ENCODE measurements at regions not wholly inside any gene's neighbourhood (a gene's known extent, or its start where the extent isn't known, plus 50 kb on each side); places are given as distances from the start of the nearest gene placed in this dataset.

GRCh38 chr2:206368484-206368883, 74.8 kb upstream of the ADAM23 start:
- intact Hi-C loops (cut with DNase I), result no loop called here
- Histone ChIP-seq H3K27me3 (ENCODE audit: control insufficient read depth, insufficient read depth) (no peaks in the 10 kb centered on the region), H3K9me3 (ENCODE audit: control insufficient read depth, low read length) (no peaks in the 10 kb centered on the region), H3K27ac (ENCODE audit: low read length) (no peak overlapping the region), H3K4me3 (ENCODE audit: low read length) (no peak overlapping the region), H3K4me1 (ENCODE audit: control insufficient read depth, insufficient read depth, low read length) (no peaks in the 10 kb centered on the region)
- ATAC-seq (peak; percentile 65 to 76), DNase-seq (no peak)

GRCh38 chr2:206368933-206369569, 74.3 kb upstream of the ADAM23 start:
- DNase-seq (no peak), ATAC-seq (peak in 1 of 2 donors; percentile 31)
- intact Hi-C loops (cut with DNase I), result no loop called here
- 48% methylated on average over 3 of the region's 3 CpGs for WGBS
- Histone ChIP-seq H3K4me3 (ENCODE audit: low read length) (no peak overlapping the region), H3K9me3 (ENCODE audit: control insufficient read depth, low read length) (no peaks in the 10 kb centered on the region), H3K27ac (ENCODE audit: low read length) (no peak overlapping the region), H3K4me1 (ENCODE audit: control insufficient read depth, insufficient read depth, low read length) (no peaks in the 10 kb centered on the region), H3K27me3 (ENCODE audit: control insufficient read depth, insufficient read depth) (no peaks in the 10 kb centered on the region)

GRCh38 chr2:206375956-206376355, 67.4 kb upstream of the ADAM23 start:
- Histone ChIP-seq H3K4me3 (ENCODE audit: low read length) (no peak overlapping the region), H3K9me3 (ENCODE audit: control insufficient read depth, low read length) (no peaks in the 10 kb centered on the region), H3K27me3 (ENCODE audit: control insufficient read depth, insufficient read depth) (no peaks in the 10 kb centered on the region), H3K4me1 (ENCODE audit: control insufficient read depth, insufficient read depth, low read length) (no peaks in the 10 kb centered on the region), H3K27ac (ENCODE audit: low read length) (no peak overlapping the region)
- DNase-seq, result no peak
- intact Hi-C loops (cut with DNase I), result no loop called here
- no peak for ATAC-seq

- no peaks in the 10 kb centered on the region for H3K9me3 ChIP-seq (ENCODE audit: control insufficient read depth, low read length)
- DNase-seq (no peak), ATAC-seq (no peak)
- intact Hi-C loops (cut with DNase I), result no loop called here
- no peak overlapping the region for H3K4me3 ChIP-seq (ENCODE audit: low read length)
- no peaks in the 10 kb centered on the region for H3K4me1 ChIP-seq (ENCODE audit: control insufficient read depth, insufficient read depth, low read length)
- 59% methylated on average over 4 of the region's 4 CpGs for WGBS
- H3K27ac ChIP-seq (ENCODE audit: low read length), result no peak overlapping the region
- no peaks in the 10 kb centered on the region for H3K27me3 ChIP-seq (ENCODE audit: control insufficient read depth, insufficient read depth)
Measured at GRCh38 chr2:206378835-206379234, 64.5 kb upstream of the ADAM23 start.

GRCh38 chr2:206379266-206379665, 64.1 kb upstream of the ADAM23 start:
- Histone ChIP-seq H3K4me3 (ENCODE audit: low read length) (no peak overlapping the region), H3K9me3 (ENCODE audit: control insufficient read depth, low read length) (no peaks in the 10 kb centered on the region), H3K4me1 (ENCODE audit: control insufficient read depth, insufficient read depth, low read length) (no peaks in the 10 kb centered on the region), H3K27ac (ENCODE audit: low read length) (no peak overlapping the region), H3K27me3 (ENCODE audit: control insufficient read depth, insufficient read depth) (no peaks in the 10 kb centered on the region)
- intact Hi-C loops (cut with DNase I), result no loop called here
- DNase-seq (no peak), ATAC-seq (no peak)
- 56% methylated on average over 1 of the region's 1 CpG for WGBS

- H3K4me3 ChIP-seq (ENCODE audit: low read length), result no peak overlapping the region
- 44% methylated on average over 3 of the region's 3 CpGs for WGBS
- intact Hi-C loops (cut with DNase I), result no loop called here
- no peaks in the 10 kb centered on the region for H3K4me1 ChIP-seq (ENCODE audit: control insufficient read depth, insufficient read depth, low read length)
- DNase-seq (no peak), ATAC-seq (no peak)
- H3K27me3 ChIP-seq (ENCODE audit: control insufficient read depth, insufficient read depth), result no peaks in the 10 kb centered on the region
- H3K27ac ChIP-seq (ENCODE audit: low read length), result no peak overlapping the region
- no peaks in the 10 kb centered on the region for H3K9me3 ChIP-seq (ENCODE audit: control insufficient read depth, low read length)
Measured at GRCh38 chr2:206379886-206380285, 63.4 kb upstream of the ADAM23 start.

GRCh38 chr2:206381881-206382280, 61.5 kb upstream of the ADAM23 start:
- no peak for ATAC-seq
- no peaks in the 10 kb centered on the region for H3K4me1 ChIP-seq (ENCODE audit: control insufficient read depth, insufficient read depth, low read length)
- no peak overlapping the region for H3K4me3 ChIP-seq (ENCODE audit: low read length)
- H3K9me3 ChIP-seq (ENCODE audit: control insufficient read depth, low read length), result no peaks in the 10 kb centered on the region
- intact Hi-C loops (cut with DNase I), result no loop called here
- no peak overlapping the region for H3K27ac ChIP-seq (ENCODE audit: low read length)
- WGBS, result 92% methylated on average over 2 of the region's 2 CpGs
- no peaks in the 10 kb centered on the region for H3K27me3 ChIP-seq (ENCODE audit: control insufficient read depth, insufficient read depth)
- DNase-seq, result no peak

GRCh38 chr2:206383669-206384068, 59.7 kb upstream of the ADAM23 start:
- H3K27ac ChIP-seq (ENCODE audit: low read length), result no peak overlapping the region
- intact Hi-C loops (cut with DNase I), result no loop called here

GRCh38 chr2:206387808-206388207, 55.5 kb upstream of the ADAM23 start:
- H3K4me3 ChIP-seq (ENCODE audit: low read length), result no peak overlapping the region
- 87% methylated on average over 3 of the region's 3 CpGs for WGBS
- H3K4me1 ChIP-seq (ENCODE audit: control insufficient read depth, insufficient read depth, low read length), result no peaks in the 10 kb centered on the region
- intact Hi-C loops (cut with DNase I), result no loop called here
- DNase-seq (no peak), ATAC-seq (no peak)
- H3K9me3 ChIP-seq (ENCODE audit: control insufficient read depth, low read length), result no peaks in the 10 kb centered on the region
- H3K27me3 ChIP-seq (ENCODE audit: control insufficient read depth, insufficient read depth), result no peaks in the 10 kb centered on the region
- H3K27ac ChIP-seq (ENCODE audit: low read length), result no peak overlapping the region

More at GRCh38 chr2:206383669-206384068, 59.7 kb upstream of the ADAM23 start:
- Histone ChIP-seq H3K4me3 (ENCODE audit: low read length) (no peak overlapping the region), H3K27me3 (ENCODE audit: control insufficient read depth, insufficient read depth) (no peaks in the 10 kb centered on the region), H3K4me1 (ENCODE audit: control insufficient read depth, insufficient read depth, low read length) (no peaks in the 10 kb centered on the region), H3K9me3 (ENCODE audit: control insufficient read depth, low read length) (no peaks in the 10 kb centered on the region)
- WGBS, result 74% methylated on average over 2 of the region's 2 CpGs
- no peak for ATAC-seq
- no peak for DNase-seq

GRCh38 chr2:206388698-206389097, 54.6 kb upstream of the ADAM23 start:
- no peak for ATAC-seq
- DNase-seq, result no peak
- Histone ChIP-seq H3K27me3 (ENCODE audit: control insufficient read depth, insufficient read depth) (no peaks in the 10 kb centered on the region), H3K4me1 (ENCODE audit: control insufficient read depth, insufficient read depth, low read length) (no peaks in the 10 kb centered on the region), H3K27ac (ENCODE audit: low read length) (no peak overlapping the region), H3K9me3 (ENCODE audit: control insufficient read depth, low read length) (no peaks in the 10 kb centered on the region), H3K4me3 (ENCODE audit: low read length) (no peak overlapping the region)
- intact Hi-C loops (cut with DNase I), result no loop called here

- WGBS, result 69% methylated on average over 2 of the region's 2 CpGs
- H3K4me1 ChIP-seq (ENCODE audit: control insufficient read depth, insufficient read depth, low read length), result no peaks in the 10 kb centered on the region
- no peak overlapping the region for H3K4me3 ChIP-seq (ENCODE audit: low read length)
- DNase-seq, result no peak
- intact Hi-C loops (cut with DNase I), result no loop called here
- no peak for ATAC-seq
- no peaks in the 10 kb centered on the region for H3K9me3 ChIP-seq (ENCODE audit: control insufficient read depth, low read length)
- no peaks in the 10 kb centered on the region for H3K27me3 ChIP-seq (ENCODE audit: control insufficient read depth, insufficient read depth)
- no peak overlapping the region for H3K27ac ChIP-seq (ENCODE audit: low read length)
Measured at GRCh38 chr2:206389164-206389563, 54.2 kb upstream of the ADAM23 start.

- Histone ChIP-seq H3K4me3 (ENCODE audit: low read length) (no peak overlapping the region), H3K27me3 (ENCODE audit: control insufficient read depth, insufficient read depth) (no peaks in the 10 kb centered on the region), H3K27ac (ENCODE audit: low read length) (no peak overlapping the region), H3K9me3 (ENCODE audit: control insufficient read depth, low read length) (no peaks in the 10 kb centered on the region), H3K4me1 (ENCODE audit: control insufficient read depth, insufficient read depth, low read length) (no peaks in the 10 kb centered on the region)
- DNase-seq, result no peak
- intact Hi-C loops (cut with DNase I), result loop anchor here in 2 of 4 donors (10.0 kb wide), 1 partner anchor 165 kb away; no protein-coding TSS in a partner anchor
- 62% methylated on average over 2 of the region's 2 CpGs for WGBS
- ATAC-seq, result no peak
Measured at GRCh38 chr2:206390181-206390580, 53.2 kb upstream of the ADAM23 start.
